Medulla oblongata (tissue), 1 donor: ENCODE measurements at regions not wholly inside any gene's neighbourhood (a gene's known extent, or its start where the extent isn't known, plus 50 kb on each side); places are given as distances from the start of the nearest gene placed in this dataset.
"Not testable (repeated sequence)": the region's sequence is repeated elsewhere in the genome, so short reads cannot be mapped to it uniquely, and the experiment has no call there.

Experiments used
- DNase-seq: peaks from one replicate; pipeline ENCODE4 v3.0.0-alpha.2; 2015; ENCODE audit errors: extremely low spot score

- no peak for DNase-seq
These were observed 120.2 kb upstream of the CRIM1 start for GRCh38 chr2:36235426-36235825.

GRCh38 chr2:36223259-36223658, 132.3 kb upstream of the CRIM1 start:
- DNase-seq = no peak

- DNase-seq = no peak
These were observed 133.1 kb upstream of the CRIM1 start for GRCh38 chr2:36222485-36222884.

GRCh38 chr2:36214691-36215090, 140.9 kb upstream of the CRIM1 start:
- DNase-seq = no peak

- no peak for DNase-seq
These were observed 152.2 kb upstream of the CRIM1 start for GRCh38 chr2:36203366-36203765.

- no peak for DNase-seq
These were observed 158.2 kb upstream of the CRIM1 start for GRCh38 chr2:36197181-36197971.

- DNase-seq = no peak
These were observed 161.9 kb upstream of the CRIM1 start for GRCh38 chr2:36193680-36194079.

GRCh38 chr2:36192983-36193382, 162.6 kb upstream of the CRIM1 start:
- DNase-seq = no peak

- DNase-seq = no peak
These were observed 165.5 kb upstream of the CRIM1 start for GRCh38 chr2:36190097-36190496.

- DNase-seq = no peak
These were observed 170.0 kb upstream of the CRIM1 start for GRCh38 chr2:36185624-36186023.

- no peak for DNase-seq
These were observed 170.7 kb upstream of the CRIM1 start for GRCh38 chr2:36184848-36185247.

GRCh38 chr2:36180789-36181482, 174.6 kb upstream of the CRIM1 start:
- DNase-seq = not testable (repeated sequence)

GRCh38 chr2:36180293-36180692, 175.3 kb upstream of the CRIM1 start:
- not testable (repeated sequence) for DNase-seq

GRCh38 chr2:36179668-36180269, 175.8 kb upstream of the CRIM1 start:
- DNase-seq = not testable (repeated sequence)

- DNase-seq = peak; percentile 54
These were observed 177.2 kb upstream of the CRIM1 start for GRCh38 chr2:36178384-36178783.

GRCh38 chr2:36177282-36177681, 178.3 kb upstream of the CRIM1 start:
- DNase-seq = no peak

- no peak for DNase-seq
These were observed 180.7 kb upstream of the CRIM1 start for GRCh38 chr2:36174920-36175319.

- DNase-seq = peak; percentile 19
These were observed 181.7 kb upstream of the CRIM1 start for GRCh38 chr2:36173760-36174404.

GRCh38 chr2:36172824-36173223, 182.8 kb upstream of the CRIM1 start:
- no peak for DNase-seq

GRCh38 chr2:36170805-36171204, 184.8 kb upstream of the CRIM1 start:
- DNase-seq = no peak

GRCh38 chr2:36169843-36170242, 185.7 kb upstream of the CRIM1 start:
- DNase-seq = no peak

GRCh38 chr2:36168115-36168514, 187.5 kb upstream of the CRIM1 start:
- no peak for DNase-seq
